GM23248 (cell line): ENCODE measurements at regions not wholly inside any gene's neighbourhood (a gene's known extent, or its start where the extent isn't known, plus 50 kb on each side); places are given as distances from the start of the nearest gene placed in this dataset.

Experiments used
- DNase-seq: peaks from one replicate; pipeline ENCODE4 v3.0.0-alpha.2; 2015
- H2AFZ ChIP-seq: fragments of 200-600 bp; sonication (generic); 2 replicates; pipeline ENCODE4 v1.6.1; 2016; ENCODE audit warnings: antibody characterized with exemption
- H3F3A ChIP-seq: fragments of 200-600 bp; sonication (generic); 2 replicates; pipeline ENCODE4 v1.6.1; 2016; ENCODE audit warnings: mild to moderate bottlenecking, antibody characterized with exemption, mixed run types; ENCODE audit not compliant: insufficient read depth
- H3K27ac ChIP-seq: fragments of 200-600 bp; sonication (generic); 2 replicates; pipeline ENCODE4 v1.5.1; 2016; ENCODE audit warnings: mild to moderate bottlenecking
- H3K27me3 ChIP-seq: fragments of 200-600 bp; sonication (generic); replicated peaks from 2 replicates; pipeline ENCODE4 v1.6.1; 2016; ENCODE audit warnings: mild to moderate bottlenecking; ENCODE audit not compliant: insufficient read depth
- H3K36me3 ChIP-seq: fragments of 200-600 bp; sonication (generic); 2 replicates; pipeline ENCODE4 v1.6.1; 2016; ENCODE audit warnings: low read depth, mild to moderate bottlenecking
- H3K4me1 ChIP-seq: fragments of 200-600 bp; sonication (generic); 2 replicates; pipeline ENCODE4 v1.6.1; 2016; ENCODE audit warnings: mild to moderate bottlenecking; ENCODE audit not compliant: insufficient read depth
- H3K4me2 ChIP-seq: fragments of 200-600 bp; sonication (generic); one replicate; pipeline ENCODE4 v1.6.1; 2016; ENCODE audit warnings: mild to moderate bottlenecking; ENCODE audit not compliant: unreplicated experiment
- H3K4me3 ChIP-seq: fragments of 200-600 bp; sonication (generic); 2 replicates; pipeline ENCODE4 v1.5.1; 2016; ENCODE audit warnings: mild to moderate bottlenecking
- H3K79me2 ChIP-seq: fragments of 200-600 bp; sonication (generic); 2 replicates; pipeline ENCODE4 v1.6.1; 2016; ENCODE audit warnings: mild to moderate bottlenecking; ENCODE audit not compliant: insufficient read depth
- H3K9ac ChIP-seq: fragments of 200-600 bp; sonication (generic); 2 replicates; pipeline ENCODE4 v1.6.1; 2016; ENCODE audit warnings: mild to moderate bottlenecking
- H3K9me2 ChIP-seq: fragments of 200-600 bp; sonication (generic); 2 replicates; pipeline ENCODE4 v1.6.1; 2016; ENCODE audit warnings: mixed run types, mild to moderate bottlenecking, moderate library complexity; ENCODE audit not compliant: insufficient read depth
- H3K9me3 ChIP-seq: fragments of 200-600 bp; sonication (generic); one replicate; pipeline ENCODE4 v1.6.1; 2017; ENCODE audit warnings: low read depth
- H4K20me1 ChIP-seq: fragments of 200-600 bp; sonication (generic); 2 replicates; pipeline ENCODE4 v1.6.0; 2016; ENCODE audit not compliant: insufficient read depth
- EZH2 ChIP-seq: fragments of 200-600 bp; sonication (generic); IDR thresholded peaks from 2 replicates; pipeline ENCODE4 v1.6.1; 2018; ENCODE audit warnings: antibody characterized with exemption, mild to moderate bottlenecking; ENCODE audit not compliant: insufficient read depth, poor library complexity, severe bottlenecking
- EZH2phosphoT487 ChIP-seq: fragments of 200-600 bp; sonication (generic); IDR thresholded peaks from 2 replicates; pipeline ENCODE4 v1.6.1; 2018; ENCODE audit warnings: antibody characterized with exemption, moderate library complexity, mild to moderate bottlenecking, low read depth; ENCODE audit not compliant: insufficient read depth
- WGBS, 2 experiments: methylation state at CpG; one replicate each; pipeline ENCODE4 v1.1.6; 2015 to 2017; ENCODE audit warnings: low lambda C conversion rate in 2 of 2, low coverage in 1 of 2; ENCODE audit errors: missing lambda C conversion rate in 2 of 2; 5-methylcytosine and 5-hydroxymethylcytosine counted together
- in situ Hi-C: fragments of 300-500 bp; cut with MboI; formaldehyde crosslinking; loops from 2 replicates; pipeline ENCODE4 v1.15.0; 2020

DNA sequence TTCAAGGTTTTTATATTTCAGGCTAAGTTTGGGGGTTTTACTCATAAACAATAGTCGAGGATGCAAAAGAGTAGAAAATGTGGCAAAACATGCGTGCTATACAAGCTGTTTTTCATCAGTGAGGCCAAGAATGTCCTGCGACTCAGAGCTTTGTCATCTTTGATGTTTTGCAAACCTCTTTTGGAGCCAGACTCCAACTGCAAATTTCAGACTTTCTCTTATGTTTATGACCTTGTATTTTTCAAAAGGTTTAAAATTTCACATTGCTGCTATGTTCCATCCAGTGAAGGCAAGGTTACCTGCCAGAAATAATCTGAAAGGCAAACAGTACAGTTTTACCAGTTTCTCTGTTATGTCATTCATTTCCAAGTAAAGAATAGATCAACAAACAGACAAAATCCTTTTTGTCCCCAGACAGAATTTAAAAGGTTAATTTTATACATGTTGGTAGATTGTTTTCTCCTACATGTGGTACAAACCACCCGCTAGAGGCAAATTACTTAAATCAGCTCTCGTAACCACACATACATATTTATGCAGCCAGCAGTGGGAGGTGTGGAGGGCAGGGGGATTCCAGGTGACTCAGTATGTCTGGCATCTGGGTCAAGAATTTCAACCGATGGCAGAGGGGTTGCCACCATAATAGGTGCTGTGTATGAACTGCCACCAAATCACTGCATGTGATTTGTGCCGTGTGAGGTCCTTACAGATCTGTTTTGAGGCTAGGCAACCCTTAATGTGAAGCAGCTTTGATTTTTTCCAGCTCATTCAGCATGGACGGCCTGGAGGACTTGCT, 119.8 kb upstream of the CPM start:
- in situ Hi-C loops, result no loop called here
- Histone ChIP-seq H3K4me2 (peak overlapping the region; percentile 88), H2AFZ (peak overlapping the region; percentile 41), H3F3A (peaks cover 39% of the 10 kb centered on the region), H3K9me3 (no peaks in the 10 kb centered on the region), H4K20me1 (no peaks in the 10 kb centered on the region), H3K27ac (peak overlapping the region; percentile 98), H3K36me3 (no peaks in the 10 kb centered on the region), H3K4me3 (peak overlapping the region; percentile 60), H3K27me3 (no peaks in the 10 kb centered on the region), H3K79me2 (no peaks in the 10 kb centered on the region), H3K9me2 (no peaks in the 10 kb centered on the region), H3K4me1 (peaks cover 46% of the 10 kb centered on the region), H3K9ac (peak overlapping the region; percentile 80)
- peak; percentile 94 for DNase-seq
- 1% methylated on average over 8 of the region's 8 CpGs for WGBS, 2 experiments
- TF ChIP-seq EZH2 (no peak), EZH2phosphoT487 (0 out of 2 replicates have a peak, but pooled peaks have one; percentile 25)

DNA sequence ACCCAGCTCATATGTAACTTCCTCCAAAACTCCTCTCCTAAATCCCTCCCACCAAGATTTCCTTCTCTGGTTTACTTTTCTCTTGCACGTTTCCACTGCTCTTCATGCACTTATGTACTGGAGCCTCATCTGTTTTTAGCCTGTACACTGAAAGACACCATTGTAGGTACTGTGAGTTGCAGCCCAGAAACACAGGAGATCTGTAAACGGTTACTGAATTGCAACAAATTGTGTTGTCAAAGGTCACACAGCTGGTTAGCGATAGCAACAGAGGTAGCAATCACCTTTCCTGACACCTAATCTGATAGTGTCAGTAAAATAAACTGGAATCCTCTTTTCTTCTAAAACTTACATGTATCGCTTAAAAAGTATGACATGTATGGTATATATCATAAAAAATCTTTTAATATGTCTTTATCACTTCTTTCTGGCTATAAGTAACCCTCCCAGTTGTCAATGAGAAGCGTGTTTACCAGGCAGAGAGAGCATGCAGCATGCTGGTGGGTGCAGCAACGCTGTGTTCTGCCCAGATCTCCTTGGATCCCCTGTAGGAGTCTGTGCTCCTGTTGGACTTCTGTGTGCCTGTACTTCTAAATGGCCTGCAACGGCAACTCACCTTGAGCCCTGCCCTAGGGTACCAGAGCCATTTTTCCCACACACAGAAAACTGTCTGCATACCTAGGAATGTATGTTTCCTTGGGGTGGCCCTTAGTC, 121.5 kb upstream of the CPM start:
- H3K27ac ChIP-seq, result no peak overlapping the region
- no peak for TF ChIP-seq EZH2phosphoT487
- no peak for TF ChIP-seq EZH2

DNA sequence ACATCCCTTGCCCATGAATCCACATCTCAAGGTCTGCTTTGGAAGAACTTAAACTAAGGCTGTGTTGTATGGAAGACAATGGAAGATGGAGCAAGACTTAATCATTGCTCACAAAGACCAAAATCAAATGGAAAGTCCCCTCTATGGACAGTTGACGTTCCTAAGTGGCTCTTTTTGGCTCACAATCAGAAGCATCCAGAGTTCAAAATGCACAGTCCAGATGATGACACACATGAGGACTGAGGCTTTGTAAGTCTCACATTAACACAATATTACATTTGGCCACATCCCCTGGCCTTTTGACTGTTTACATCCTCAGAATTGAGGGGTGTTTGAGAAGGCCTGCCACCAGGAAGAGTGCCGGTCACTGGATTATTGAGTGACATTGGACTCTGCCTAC, 122.3 kb upstream of the CPM start:
- Histone ChIP-seq H3K4me3 (no peak overlapping the region), H3K27ac (no peak overlapping the region), H3K4me1 (peaks cover 56% of the 10 kb centered on the region), H3K9ac (no peak overlapping the region), H3K9me2 (no peaks in the 10 kb centered on the region), H3K79me2 (no peaks in the 10 kb centered on the region), H3K4me2 (no peak overlapping the region), H3K27me3 (no peaks in the 10 kb centered on the region), H3F3A (peaks cover 53% of the 10 kb centered on the region), H3K36me3 (no peaks in the 10 kb centered on the region), H3K9me3 (no peaks in the 10 kb centered on the region), H4K20me1 (no peaks in the 10 kb centered on the region), H2AFZ (no peak overlapping the region)
- TF ChIP-seq EZH2phosphoT487 (no peak), EZH2 (no peak)
- no peak for DNase-seq
- 75 to 86% methylated on average over 2 of the region's 2 CpGs for WGBS, 2 experiments
- in situ Hi-C loops, result no loop called here

More for the DNA sequence above, 121.5 kb upstream of the CPM start:
- in situ Hi-C loops, result no loop called here
- H3K4me3 ChIP-seq, result no peak overlapping the region
- no peak overlapping the region for H3K9ac ChIP-seq
- H4K20me1 ChIP-seq, result no peaks in the 10 kb centered on the region
- H3F3A ChIP-seq, result peaks cover 53% of the 10 kb centered on the region
- H2AFZ ChIP-seq, result no peak overlapping the region
- H3K27me3 ChIP-seq, result no peaks in the 10 kb centered on the region
- 93 to 97% methylated on average over 7 of the region's 7 CpGs for WGBS, 2 experiments
- no peaks in the 10 kb centered on the region for H3K36me3 ChIP-seq
- no peaks in the 10 kb centered on the region for H3K9me2 ChIP-seq
- no peak overlapping the region for H3K4me2 ChIP-seq
- H3K4me1 ChIP-seq, result peaks cover 56% of the 10 kb centered on the region
- no peaks in the 10 kb centered on the region for H3K79me2 ChIP-seq
- H3K9me3 ChIP-seq, result no peaks in the 10 kb centered on the region
- no peak for DNase-seq

DNA sequence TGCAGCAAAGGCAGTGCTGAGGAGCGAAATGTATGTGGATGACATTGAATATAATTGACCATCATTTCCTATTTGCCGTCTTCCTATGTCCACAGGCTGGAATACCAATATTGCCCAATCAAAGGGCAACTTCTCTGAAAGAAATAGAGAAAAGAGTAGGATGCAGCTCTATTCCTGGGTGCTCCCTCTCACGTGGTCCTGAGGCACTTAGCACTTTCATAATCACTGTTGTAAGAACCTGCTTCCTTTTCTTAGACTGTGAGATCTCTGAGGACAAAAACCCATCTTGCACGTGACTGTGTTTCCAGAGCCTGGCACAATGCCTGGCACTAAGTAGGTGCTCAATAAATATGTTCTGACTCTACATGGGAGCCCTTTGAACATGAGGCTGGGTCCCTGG, 122.7 kb upstream of the CPM start:
- in situ Hi-C loops, result no loop called here
- Histone ChIP-seq H3K4me2 (no peak overlapping the region), H3K4me1 (peaks cover 56% of the 10 kb centered on the region), H3K4me3 (no peak overlapping the region), H3K9me2 (no peaks in the 10 kb centered on the region), H3K36me3 (no peaks in the 10 kb centered on the region), H3K9me3 (no peaks in the 10 kb centered on the region), H4K20me1 (no peaks in the 10 kb centered on the region), H3K27me3 (no peaks in the 10 kb centered on the region), H3K79me2 (no peaks in the 10 kb centered on the region), H3F3A (peaks cover 53% of the 10 kb centered on the region), H3K27ac (no peak overlapping the region), H3K9ac (no peak overlapping the region), H2AFZ (no peak overlapping the region)
- TF ChIP-seq EZH2phosphoT487 (no peak), EZH2 (no peak)
- no peak for DNase-seq
- 88 to 94% methylated on average over 4 of the region's 4 CpGs for WGBS, 2 experiments
